ENCODE measurements at regions not wholly inside any gene's neighbourhood (a gene's known extent, or its start where the extent isn't known, plus 50 kb on each side); places are given as distances from the start of the nearest gene placed in this dataset.
A peak's percentile ranks its signal among the peaks of the same experiment; 100 is the strongest.

DNA sequence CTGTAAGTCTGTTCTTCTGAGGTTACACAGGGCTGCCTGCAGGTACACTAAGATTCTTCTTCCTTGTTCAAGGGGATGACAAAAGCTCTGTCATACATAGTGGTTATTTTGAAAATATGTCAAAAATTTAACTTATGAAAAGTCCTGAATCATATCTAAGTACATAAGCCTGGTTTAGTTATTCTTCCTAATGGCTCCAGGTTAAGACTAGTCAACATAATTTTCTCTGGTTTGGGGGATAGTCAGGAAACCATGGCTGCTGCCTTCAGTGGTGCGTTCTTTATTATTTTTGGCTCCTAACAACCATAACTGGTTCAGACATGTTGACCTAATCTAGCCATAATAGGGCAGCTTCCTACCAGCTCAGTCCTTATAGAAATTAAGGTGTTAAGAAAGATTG, 257.4 kb upstream of the DDI1 start:
- Histone ChIP-seq H3K4me1 (ENCODE audit: control insufficient read depth in 1 of 2, low read depth in 2 of 2) (peaks cover 0 to 26% of the 10 kb centered on the region in 2 donors), H3K9me3 (no peaks in the 10 kb centered on the region), H3K36me3 (no peaks in the 10 kb centered on the region), H3K27me3 (replicated peaks; ENCODE audit: insufficient read depth) (no peaks in the 10 kb centered on the region), H3K27ac (no peak overlapping the region), H3K4me3 (no peak overlapping the region)
- no peak for ATAC-seq (ENCODE audit: insufficient number of reproducible peaks, low FRiP score, low read depth)
- TF ChIP-seq, protein P1, sequence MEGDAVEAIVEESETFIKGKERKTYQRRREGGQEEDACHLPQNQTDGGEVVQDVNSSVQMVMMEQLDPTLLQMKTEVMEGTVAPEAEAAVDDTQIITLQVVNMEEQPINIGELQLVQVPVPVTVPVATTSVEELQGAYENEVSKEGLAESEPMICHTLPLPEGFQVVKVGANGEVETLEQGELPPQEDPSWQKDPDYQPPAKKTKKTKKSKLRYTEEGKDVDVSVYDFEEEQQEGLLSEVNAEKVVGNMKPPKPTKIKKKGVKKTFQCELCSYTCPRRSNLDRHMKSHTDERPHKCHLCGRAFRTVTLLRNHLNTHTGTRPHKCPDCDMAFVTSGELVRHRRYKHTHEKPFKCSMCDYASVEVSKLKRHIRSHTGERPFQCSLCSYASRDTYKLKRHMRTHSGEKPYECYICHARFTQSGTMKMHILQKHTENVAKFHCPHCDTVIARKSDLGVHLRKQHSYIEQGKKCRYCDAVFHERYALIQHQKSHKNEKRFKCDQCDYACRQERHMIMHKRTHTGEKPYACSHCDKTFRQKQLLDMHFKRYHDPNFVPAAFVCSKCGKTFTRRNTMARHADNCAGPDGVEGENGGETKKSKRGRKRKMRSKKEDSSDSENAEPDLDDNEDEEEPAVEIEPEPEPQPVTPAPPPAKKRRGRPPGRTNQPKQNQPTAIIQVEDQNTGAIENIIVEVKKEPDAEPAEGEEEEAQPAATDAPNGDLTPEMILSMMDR (IDR thresholded peaks at IDR 0.05) = no peak
- DNase-seq (ENCODE audit: low spot score) = no peak

DNA sequence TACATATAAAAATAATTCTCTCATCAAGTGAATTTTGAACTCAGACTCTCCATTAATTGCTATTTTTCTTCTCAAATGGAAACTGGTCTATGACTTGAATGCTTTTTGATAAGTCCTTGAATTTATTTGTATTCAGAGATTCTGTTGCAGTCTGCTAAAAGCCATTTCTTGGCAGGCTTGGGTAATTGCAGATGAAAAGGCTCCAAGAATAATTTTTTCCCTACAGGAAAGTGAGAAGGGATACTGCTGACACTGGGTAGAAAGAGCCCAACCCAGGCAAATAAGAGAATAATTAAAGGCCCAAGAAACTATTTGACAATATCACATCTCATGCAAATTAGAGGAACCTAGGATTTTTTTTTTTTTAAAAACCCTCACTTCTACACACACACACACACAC, 246.5 kb upstream of the DDI1 start:
- TF ChIP-seq, protein P1 (IDR thresholded peaks at IDR 0.05) = no peak
- Histone ChIP-seq H3K4me3 (no peak overlapping the region), H3K9me3 (peaks cover 5% of the 10 kb centered on the region), H3K27ac (no peak overlapping the region), H3K4me1 (ENCODE audit: control insufficient read depth in 1 of 2, low read depth in 2 of 2) (peaks cover 13 to 26% of the 10 kb centered on the region in 2 donors), H3K27me3 (replicated peaks; ENCODE audit: insufficient read depth) (no peaks in the 10 kb centered on the region), H3K36me3 (no peaks in the 10 kb centered on the region)
- ATAC-seq (ENCODE audit: insufficient number of reproducible peaks, low FRiP score, low read depth) (no peak), DNase-seq (ENCODE audit: low spot score) (no peak)

DNA sequence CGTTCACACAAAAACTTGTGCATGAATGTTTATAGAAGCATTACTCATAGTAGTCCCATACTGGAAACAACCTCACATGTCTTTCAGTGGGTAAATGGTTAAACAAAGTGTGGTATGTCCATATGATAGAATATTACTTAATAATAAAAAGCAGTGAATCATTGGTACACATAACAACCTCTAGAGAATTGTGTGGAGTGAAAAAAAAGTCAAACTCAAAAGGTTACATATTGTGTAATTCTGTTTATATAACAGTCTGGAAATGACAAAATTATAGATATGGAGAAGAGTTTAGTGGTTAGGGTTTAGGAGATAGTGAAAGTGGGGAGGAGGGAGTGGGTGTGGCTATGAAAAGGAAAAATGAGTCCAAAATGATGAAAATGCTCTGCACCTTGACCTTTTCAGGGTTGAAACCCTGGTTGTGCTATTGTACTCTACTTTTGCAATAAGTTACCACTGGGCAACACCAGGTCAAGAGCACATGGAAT, 243.4 kb upstream of the DDI1 start:
- peak overlapping the region in 1 of 2 donors; percentile 28 for H3K27ac ChIP-seq
- no peak for DNase-seq (ENCODE audit: low spot score)
- H3K9me3 ChIP-seq = no peaks in the 10 kb centered on the region
- TF ChIP-seq, protein P1 (IDR thresholded peaks at IDR 0.05) = no peak
- no peak for ATAC-seq (ENCODE audit: insufficient number of reproducible peaks, low FRiP score, low read depth)
- H3K36me3 ChIP-seq = no peaks in the 10 kb centered on the region
- no peaks in the 10 kb centered on the region for H3K27me3 ChIP-seq (replicated peaks; ENCODE audit: insufficient read depth)
- peaks cover 16 to 30% of the 10 kb centered on the region in 2 donors for H3K4me1 ChIP-seq (ENCODE audit: control insufficient read depth in 1 of 2, low read depth in 2 of 2)
- H3K4me3 ChIP-seq = no peak overlapping the region

DNA sequence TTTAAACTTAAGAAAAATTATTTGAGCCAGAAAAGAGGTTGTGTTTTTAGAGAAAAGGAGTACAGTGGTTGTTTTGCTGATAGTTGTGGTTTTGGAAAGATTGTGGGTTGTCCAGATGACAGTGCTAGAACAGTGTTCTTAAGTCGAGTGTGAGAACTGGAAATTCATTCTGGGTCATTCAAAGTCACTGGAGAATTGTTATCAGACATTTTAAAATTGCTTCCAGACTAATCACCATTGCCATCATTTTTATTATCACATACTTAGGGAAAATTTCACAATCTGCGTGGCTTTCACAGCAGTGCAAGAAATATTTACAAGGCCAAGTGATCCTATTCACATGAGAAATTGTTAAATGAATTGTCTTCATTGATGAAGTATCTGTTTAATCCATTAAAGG, 242.2 kb upstream of the DDI1 start:
- TF ChIP-seq, protein P1 (IDR thresholded peaks at IDR 0.05) = no peak
- no peak for DNase-seq (ENCODE audit: low spot score)

DNA sequence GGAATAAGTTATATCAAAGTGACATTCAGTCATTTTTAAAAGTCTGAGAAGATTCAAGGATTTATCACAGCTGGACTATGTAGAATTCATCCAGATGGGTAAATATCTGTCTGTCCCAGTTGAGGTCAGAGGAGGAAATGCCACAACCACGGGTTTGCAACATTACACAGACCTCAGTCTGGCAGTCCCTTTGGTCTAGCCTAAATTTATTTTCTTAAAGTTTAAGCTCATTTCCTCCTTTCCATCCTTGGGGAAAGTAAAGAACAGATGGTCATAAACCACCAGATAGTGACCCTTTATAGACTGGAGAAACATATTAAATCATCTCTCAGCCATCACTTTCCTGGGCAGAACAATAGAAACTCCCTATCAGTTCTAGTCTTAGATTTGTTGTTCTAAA, 238.4 kb upstream of the DDI1 start:
- no peak overlapping the region for H3K4me3 ChIP-seq
- ATAC-seq (ENCODE audit: insufficient number of reproducible peaks, low FRiP score, low read depth) = no peak
- TF ChIP-seq, protein P1 (IDR thresholded peaks at IDR 0.05) = no peak
- H3K4me1 ChIP-seq (ENCODE audit: control insufficient read depth in 1 of 2, low read depth in 2 of 2) = peaks cover 19 to 32% of the 10 kb centered on the region in 2 donors
- no peaks in the 10 kb centered on the region for H3K9me3 ChIP-seq
- no peaks in the 10 kb centered on the region for H3K27me3 ChIP-seq (replicated peaks; ENCODE audit: insufficient read depth)
- no peaks in the 10 kb centered on the region for H3K36me3 ChIP-seq
- no peak overlapping the region for H3K27ac ChIP-seq
- no peak for DNase-seq (ENCODE audit: low spot score)

More for the DNA sequence above, 242.2 kb upstream of the DDI1 start:
- Histone ChIP-seq H3K27me3 (replicated peaks; ENCODE audit: insufficient read depth) (no peaks in the 10 kb centered on the region), H3K4me3 (no peak overlapping the region), H3K9me3 (no peaks in the 10 kb centered on the region), H3K36me3 (no peaks in the 10 kb centered on the region), H3K27ac (no peak overlapping the region), H3K4me1 (ENCODE audit: control insufficient read depth in 1 of 2, low read depth in 2 of 2) (peaks cover 17 to 32% of the 10 kb centered on the region in 2 donors)
- no peak for ATAC-seq (ENCODE audit: insufficient number of reproducible peaks, low FRiP score, low read depth)

Measured in thoracic aorta (tissue), 2 donors.